HG03342 (cell line): ENCODE measurements at regions not wholly inside any gene's neighbourhood (a gene's known extent, or its start where the extent isn't known, plus 50 kb on each side); places are given as distances from the start of the nearest gene placed in this dataset.
"Not testable (repeated sequence)": the region's sequence is repeated elsewhere in the genome, so short reads cannot be mapped to it uniquely, and the experiment has no call there.

Source experiments
- ATAC-seq: cut with Tn5 transposase; IDR thresholded peaks from one replicate; pipeline ENCODE4 v1.9.1; 2021; ENCODE audit warnings: mild to moderate bottlenecking, moderate library complexity; ENCODE audit not compliant: unreplicated experiment

GRCh38 chr12:19624491-19624890 lies 185.2 kb downstream of the AEBP2 start:
- no peak for ATAC-seq

DNA sequence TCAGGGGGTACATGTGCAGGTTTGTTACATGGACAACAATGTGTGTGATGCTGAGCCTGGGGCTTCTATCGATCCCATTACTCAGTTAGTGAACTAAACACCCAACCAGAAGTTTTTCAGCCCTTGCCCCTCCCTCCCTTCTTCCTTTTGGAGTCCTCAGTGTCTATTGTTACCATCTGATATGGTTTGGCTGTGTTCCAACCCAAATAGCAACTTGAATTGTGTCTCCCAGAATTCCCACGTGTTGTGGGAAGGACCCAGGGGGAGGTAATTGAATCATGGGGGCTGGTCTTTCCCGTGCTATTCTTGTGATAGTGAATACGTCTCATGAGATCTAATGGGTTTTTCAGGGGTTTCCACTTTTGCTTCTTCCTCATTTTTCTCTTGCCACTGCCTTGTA lies 186.3 kb downstream of the AEBP2 start:
- not testable (repeated sequence) for ATAC-seq

GRCh38 chr12:19627719-19628118 lies 188.4 kb downstream of the AEBP2 start:
- no peak for ATAC-seq

DNA sequence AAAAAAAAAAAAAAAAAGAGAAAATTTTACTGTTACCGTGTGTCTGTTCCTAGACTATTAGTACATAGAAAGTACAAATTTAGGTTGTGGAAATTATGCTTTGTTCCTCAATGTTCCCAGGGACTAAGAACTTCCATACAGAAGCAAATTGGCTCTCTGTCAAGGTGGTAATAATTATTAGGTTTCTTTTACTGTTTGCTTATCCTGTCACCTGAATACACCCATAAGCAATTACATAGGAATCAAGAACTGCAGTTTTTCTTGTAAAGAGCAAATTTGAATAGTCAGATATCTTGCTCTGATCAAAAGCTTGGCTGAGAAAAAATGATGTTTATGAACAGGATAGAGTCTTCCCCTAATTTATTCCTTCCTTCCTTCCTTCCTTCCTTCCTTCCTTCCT lies 191.2 kb downstream of the AEBP2 start:
- no peak for ATAC-seq

DNA sequence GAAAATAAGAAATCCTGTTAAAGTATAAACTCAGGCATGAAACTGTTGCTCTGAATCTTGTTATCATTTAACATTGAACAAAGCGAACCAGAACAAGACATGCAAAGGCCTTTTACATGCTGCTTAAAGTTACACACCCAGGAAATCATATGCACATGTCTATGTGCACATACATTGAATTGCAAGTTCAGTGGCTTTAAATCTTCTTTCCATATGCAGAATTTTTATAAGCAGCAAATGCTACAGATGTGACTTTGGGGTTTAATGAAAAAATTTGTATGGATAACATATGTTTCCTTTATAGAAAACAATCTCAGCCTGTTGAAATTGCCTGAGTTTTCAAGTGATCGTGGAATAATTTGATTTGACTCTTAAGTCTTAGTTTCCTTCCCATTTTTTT lies 193.9 kb downstream of the AEBP2 start:
- ATAC-seq: no peak

- no peak for ATAC-seq
Observed at GRCh38 chr12:19633641-19634040, 194.3 kb downstream of the AEBP2 start.

- no peak for ATAC-seq
Observed at GRCh38 chr12:19639781-19640415, 200.6 kb downstream of the AEBP2 start.

- no peak for ATAC-seq
Observed at GRCh38 chr12:19641235-19642080, 202.2 kb downstream of the AEBP2 start.

DNA sequence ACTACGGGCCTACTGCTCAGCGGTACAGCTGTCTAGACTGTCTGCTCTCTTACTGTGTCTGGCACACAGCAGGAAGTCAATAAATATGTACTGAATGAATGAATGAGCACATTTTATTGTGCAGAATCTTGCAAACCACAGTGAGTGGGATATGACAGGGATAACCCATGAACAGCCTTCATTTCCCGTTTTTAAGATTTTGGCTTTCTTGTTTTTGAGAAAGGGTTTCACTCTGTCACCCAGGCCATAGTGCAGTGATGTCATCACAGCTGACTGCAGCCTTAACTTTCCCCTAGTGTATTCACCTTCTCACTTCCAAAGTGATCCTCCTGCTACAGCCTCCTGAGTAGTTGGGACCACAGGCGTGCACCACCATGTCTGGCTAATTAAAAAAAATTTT lies 203.1 kb downstream of the AEBP2 start:
- ATAC-seq: no peak

GRCh38 chr12:19643635-19644034 lies 204.3 kb downstream of the AEBP2 start:
- no peak for ATAC-seq

GRCh38 chr12:19644571-19644970 lies 205.3 kb downstream of the AEBP2 start:
- no peak for ATAC-seq

GRCh38 chr12:19645823-19646222 lies 206.5 kb downstream of the AEBP2 start:
- ATAC-seq: no peak

- ATAC-seq: no peak
Observed at GRCh38 chr12:19646599-19646998, 207.3 kb downstream of the AEBP2 start.

GRCh38 chr12:19647806-19648556 lies 208.7 kb downstream of the AEBP2 start:
- no peak for ATAC-seq

DNA sequence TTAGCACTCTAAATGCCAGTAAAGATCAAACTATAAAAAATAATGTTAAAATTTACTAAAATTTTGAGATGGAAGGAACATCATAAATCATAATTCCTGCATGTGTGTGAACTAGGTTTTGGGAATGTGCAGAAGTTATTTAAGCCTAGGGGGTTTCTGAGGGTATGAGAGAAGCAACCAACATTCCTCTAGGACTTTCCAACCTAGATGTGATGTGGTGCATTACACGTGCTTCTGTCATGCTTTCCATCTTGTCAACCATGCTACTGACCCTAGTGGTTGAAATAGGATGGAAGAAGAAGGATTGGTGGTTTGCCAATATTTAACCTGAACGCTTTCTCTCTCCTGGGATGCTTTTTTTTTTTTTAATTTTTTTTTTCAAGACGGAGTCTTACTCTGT lies 209.3 kb downstream of the AEBP2 start:
- no peak for ATAC-seq

DNA sequence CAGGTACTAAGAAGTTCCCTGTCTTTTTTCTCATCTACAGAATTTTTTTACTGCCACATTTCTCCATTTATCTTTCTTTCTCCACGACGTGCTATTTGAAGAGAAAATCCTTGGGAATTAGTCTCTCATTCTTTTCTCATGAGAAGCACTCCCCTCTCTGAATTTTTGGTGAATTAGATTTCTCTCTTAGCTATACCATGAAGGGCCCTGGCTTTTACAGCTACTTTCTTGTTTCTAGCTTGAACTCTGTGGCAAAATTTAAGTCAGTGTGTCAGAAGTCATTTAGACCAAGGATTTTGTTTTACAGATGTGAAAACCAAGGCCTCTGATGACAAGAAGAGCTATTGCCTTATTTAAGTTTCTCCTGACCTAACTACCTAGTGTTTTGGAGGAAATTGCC lies 213.1 kb downstream of the AEBP2 start:
- ATAC-seq: no peak

DNA sequence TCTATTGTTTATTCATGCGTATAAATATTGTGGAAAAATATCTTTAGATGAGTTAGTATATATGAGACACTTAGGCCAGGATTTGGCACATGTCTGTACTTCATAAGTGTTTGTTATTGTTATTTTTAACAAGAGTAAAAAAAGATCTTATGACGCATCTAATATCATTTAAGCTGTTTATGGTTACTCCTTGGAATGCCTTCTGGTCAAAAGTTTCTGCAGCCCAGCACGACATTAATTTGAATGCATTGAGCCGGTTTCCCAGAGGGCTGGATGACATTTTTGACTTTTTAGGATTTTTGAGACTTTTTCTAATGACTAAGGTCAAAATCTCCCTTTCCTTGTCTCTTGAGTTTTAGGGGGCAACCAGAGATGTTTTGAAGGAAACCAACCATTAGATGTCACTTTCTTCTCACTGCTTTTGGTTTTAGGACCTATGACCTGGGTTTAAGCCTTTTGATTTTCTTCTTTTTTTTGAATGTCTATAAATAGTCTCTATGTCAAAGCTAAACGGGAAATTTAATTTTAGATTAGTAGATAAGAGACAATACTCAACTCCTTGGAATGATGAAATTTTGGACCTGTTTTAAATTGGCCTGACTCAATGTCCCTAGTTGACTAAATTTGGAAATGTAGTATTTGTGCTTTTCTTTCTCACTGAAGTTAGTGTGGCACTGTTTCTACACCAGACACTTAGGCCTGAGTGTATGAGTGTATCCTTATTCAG lies 215.5 kb downstream of the AEBP2 start:
- ATAC-seq: no peak

DNA sequence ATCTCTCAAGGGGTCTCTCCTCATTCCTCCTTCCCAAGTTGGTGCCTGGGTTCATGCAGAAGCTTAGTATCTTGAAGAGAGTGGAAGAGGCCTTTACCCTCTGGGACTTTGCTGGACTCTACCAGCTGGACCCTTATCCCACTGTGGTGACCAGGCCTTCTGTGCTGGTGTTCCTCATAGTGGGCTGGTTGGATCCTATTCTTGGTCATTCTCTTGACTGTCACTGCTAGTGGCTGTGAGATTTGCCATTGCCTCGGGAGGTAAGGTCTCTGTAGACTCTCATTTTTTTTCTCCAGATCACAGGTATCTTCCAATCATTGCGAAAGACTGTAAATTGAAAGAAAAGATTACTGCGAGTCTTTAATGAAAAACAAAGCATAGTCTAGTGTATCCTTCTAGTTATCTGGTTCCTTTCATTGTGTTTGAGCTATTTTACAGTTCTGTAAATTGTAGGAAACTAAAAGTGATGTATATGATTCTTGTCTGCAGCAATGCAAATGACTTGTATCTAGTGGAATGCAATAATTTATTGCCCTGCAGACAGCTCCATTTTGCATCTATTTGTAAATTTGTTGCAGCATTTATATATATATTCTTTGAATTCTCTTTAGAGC lies 217.9 kb downstream of the AEBP2 start:
- no peak for ATAC-seq

DNA sequence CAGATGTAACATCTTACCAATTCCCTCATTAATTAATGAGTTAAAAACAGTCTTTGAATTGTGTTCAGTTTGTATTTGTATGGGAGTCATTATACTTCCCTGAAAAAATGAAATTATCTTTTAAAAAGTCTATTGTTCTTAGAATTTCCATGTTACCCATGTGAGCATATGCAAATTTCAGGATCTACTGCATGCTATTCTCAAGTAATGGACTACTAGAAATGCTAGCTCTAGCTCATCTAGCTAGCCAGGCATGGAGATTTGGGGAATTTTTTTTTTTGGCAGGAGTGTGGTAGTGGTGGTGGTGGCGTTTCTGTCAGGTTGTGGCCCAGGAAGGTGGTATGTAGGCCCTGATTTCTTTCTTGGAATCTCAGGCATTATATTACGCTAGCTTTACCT lies 218.4 kb downstream of the AEBP2 start:
- ATAC-seq: no peak

- ATAC-seq: no peak
Observed at GRCh38 chr12:19659086-19659485, 219.8 kb downstream of the AEBP2 start.

DNA sequence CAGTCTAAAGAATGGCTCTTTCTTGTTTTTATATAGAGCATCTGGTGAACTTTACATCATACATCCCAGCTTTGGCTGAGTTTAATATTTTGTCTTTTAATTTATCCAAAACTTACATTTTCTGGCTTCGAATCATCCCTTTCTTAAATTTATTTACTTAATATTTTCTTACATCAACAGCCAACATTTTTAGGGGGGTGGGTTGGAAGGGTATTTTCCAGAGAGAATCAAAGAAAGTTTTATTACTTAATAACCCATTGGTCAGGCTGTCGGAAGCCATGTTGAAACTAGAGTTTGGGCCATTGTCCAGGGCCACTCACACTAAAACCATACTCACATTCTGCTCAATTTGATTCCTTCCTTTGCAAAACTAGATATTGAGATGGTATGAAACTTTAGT lies 220.2 kb downstream of the AEBP2 start:
- no peak for ATAC-seq
